ENCODE measurements at regions not wholly inside any gene's neighbourhood (a gene's known extent, or its start where the extent isn't known, plus 50 kb on each side); places are given as distances from the start of the nearest gene placed in this dataset.
A peak's percentile ranks its signal among the peaks of the same experiment; 100 is the strongest.

GRCh38 chr7:92926697-92927044 lies 90.3 kb upstream of the CDK6 start:
- no peak for ATAC-seq (ENCODE audit: low read depth)
- TF ChIP-seq CTCF (IDR thresholded peaks at IDR 0.05; ENCODE audit: poor library complexity, severe bottlenecking): no peak
- no peak overlapping the region for H3K4me3 ChIP-seq (ENCODE audit: severe bottlenecking)
- H3K4me1 ChIP-seq (ENCODE audit: insufficient read depth, poor library complexity, severe bottlenecking): no peaks in the 10 kb centered on the region
- DNase-seq (ENCODE audit: low spot score): no peak
- no peak overlapping the region for H3K27ac ChIP-seq (ENCODE audit: poor library complexity, severe bottlenecking)
- H3K36me3 ChIP-seq (ENCODE audit: low read depth): no peaks in the 10 kb centered on the region
- H3K27me3 ChIP-seq (ENCODE audit: insufficient read depth, poor library complexity, severe bottlenecking): no peaks in the 10 kb centered on the region
- H3K9me3 ChIP-seq (ENCODE audit: severe bottlenecking): no peaks in the 10 kb centered on the region

GRCh38 chr7:92925876-92926696 lies 89.7 kb upstream of the CDK6 start:
- TF ChIP-seq CTCF (IDR thresholded peaks at IDR 0.05; ENCODE audit: poor library complexity, severe bottlenecking): no peak
- Histone ChIP-seq H3K9me3 (ENCODE audit: severe bottlenecking) (no peaks in the 10 kb centered on the region), H3K27me3 (ENCODE audit: insufficient read depth, poor library complexity, severe bottlenecking) (no peaks in the 10 kb centered on the region), H3K27ac (ENCODE audit: poor library complexity, severe bottlenecking) (no peak overlapping the region), H3K4me3 (ENCODE audit: severe bottlenecking) (no peak overlapping the region), H3K4me1 (ENCODE audit: insufficient read depth, poor library complexity, severe bottlenecking) (no peaks in the 10 kb centered on the region), H3K36me3 (ENCODE audit: low read depth) (no peaks in the 10 kb centered on the region)
- ATAC-seq (ENCODE audit: low read depth) (no peak), DNase-seq (ENCODE audit: low spot score) (no peak)

DNA sequence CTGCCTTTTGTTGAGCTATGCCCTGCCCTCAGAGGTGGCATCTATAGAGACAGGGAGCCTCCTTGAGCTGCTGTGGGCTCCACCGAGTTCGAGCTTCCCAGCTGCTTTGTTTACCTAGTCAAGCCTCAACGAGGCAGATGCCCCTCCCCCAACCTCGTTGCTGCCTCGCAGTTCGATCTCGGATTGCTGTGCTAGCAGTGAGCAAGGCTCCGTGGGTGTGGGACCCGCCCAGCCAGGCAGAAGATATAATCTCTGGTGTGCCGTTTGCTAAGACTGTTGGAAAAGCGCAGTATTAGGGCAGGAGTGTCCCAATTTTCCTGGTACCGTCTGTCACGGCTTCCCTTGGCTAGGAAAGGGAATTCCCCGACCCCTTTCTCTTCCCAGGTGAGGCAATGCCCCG lies 88.4 kb upstream of the CDK6 start:
- no peak overlapping the region for H3K4me3 ChIP-seq (ENCODE audit: severe bottlenecking)

DNA sequence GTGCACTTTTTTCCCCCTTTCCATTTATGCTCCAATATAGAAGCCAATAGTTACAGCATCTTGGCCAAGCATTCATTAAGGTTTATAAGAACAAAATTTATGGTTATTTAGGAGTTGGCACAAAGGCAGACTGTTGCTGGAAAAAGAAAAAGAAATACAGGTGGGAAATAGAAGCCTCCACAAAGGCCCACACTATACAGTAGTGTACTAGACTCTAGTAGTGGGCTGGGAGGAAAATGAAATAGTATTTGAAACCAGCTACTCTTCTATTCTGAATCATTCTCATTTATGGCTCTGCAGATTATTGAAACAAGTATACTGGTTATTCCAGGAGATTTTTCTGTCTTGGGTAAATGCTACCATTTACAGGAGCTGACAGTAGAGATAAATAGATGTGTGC lies 80.9 kb upstream of the CDK6 start:
- ATAC-seq (ENCODE audit: low read depth) (no peak), DNase-seq (ENCODE audit: low spot score) (no peak)
- H3K4me3 ChIP-seq (ENCODE audit: severe bottlenecking): no peak overlapping the region
- no peaks in the 10 kb centered on the region for H3K27me3 ChIP-seq (ENCODE audit: insufficient read depth, poor library complexity, severe bottlenecking)
- H3K4me1 ChIP-seq (ENCODE audit: insufficient read depth, poor library complexity, severe bottlenecking): peaks cover 14% of the 10 kb centered on the region
- TF ChIP-seq CTCF (IDR thresholded peaks at IDR 0.05; ENCODE audit: poor library complexity, severe bottlenecking): no peak
- H3K36me3 ChIP-seq (ENCODE audit: low read depth): no peaks in the 10 kb centered on the region
- H3K27ac ChIP-seq (ENCODE audit: poor library complexity, severe bottlenecking): peak overlapping the region; percentile 91
- no peaks in the 10 kb centered on the region for H3K9me3 ChIP-seq (ENCODE audit: severe bottlenecking)

More for the DNA sequence above, 88.4 kb upstream of the CDK6 start:
- TF ChIP-seq CTCF (IDR thresholded peaks at IDR 0.05; ENCODE audit: poor library complexity, severe bottlenecking): no peak
- ATAC-seq (ENCODE audit: low read depth): no peak
- Histone ChIP-seq H3K36me3 (ENCODE audit: low read depth) (no peaks in the 10 kb centered on the region), H3K9me3 (ENCODE audit: severe bottlenecking) (no peaks in the 10 kb centered on the region), H3K27me3 (ENCODE audit: insufficient read depth, poor library complexity, severe bottlenecking) (no peaks in the 10 kb centered on the region), H3K4me1 (ENCODE audit: insufficient read depth, poor library complexity, severe bottlenecking) (no peaks in the 10 kb centered on the region), H3K27ac (ENCODE audit: poor library complexity, severe bottlenecking) (no peak overlapping the region)
- DNase-seq (ENCODE audit: low spot score): no peak

DNA sequence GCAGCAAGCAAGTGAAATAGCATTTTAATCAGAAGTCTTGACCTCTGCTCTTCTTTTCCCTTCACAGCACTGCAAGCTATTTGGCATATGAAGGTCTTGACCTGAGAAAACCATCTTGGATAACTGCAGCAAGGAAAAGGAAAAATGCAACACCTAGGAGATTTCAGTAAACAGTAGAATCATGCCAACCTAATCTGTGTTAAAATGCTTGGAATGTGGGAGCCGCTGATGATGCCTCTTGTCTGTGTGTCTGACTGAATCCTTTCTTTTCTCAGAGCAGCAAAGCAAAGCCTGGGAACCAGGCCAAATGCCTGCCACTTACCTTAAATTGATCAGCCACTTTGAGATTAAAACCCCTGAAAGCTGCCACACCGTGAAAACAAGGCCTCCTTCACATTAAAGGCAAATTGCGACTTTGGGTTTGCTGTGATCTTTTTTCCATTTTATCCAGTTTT lies 80.4 kb upstream of the CDK6 start:
- H3K9me3 ChIP-seq (ENCODE audit: severe bottlenecking): no peaks in the 10 kb centered on the region
- peak; percentile 77 for DNase-seq (ENCODE audit: low spot score)
- no peaks in the 10 kb centered on the region for H3K36me3 ChIP-seq (ENCODE audit: low read depth)
- ATAC-seq (ENCODE audit: low read depth): peak; percentile 99
- H3K27ac ChIP-seq (ENCODE audit: poor library complexity, severe bottlenecking): peak overlapping the region; percentile 91
- no peak for TF ChIP-seq CTCF (IDR thresholded peaks at IDR 0.05; ENCODE audit: poor library complexity, severe bottlenecking)
- H3K4me1 ChIP-seq (ENCODE audit: insufficient read depth, poor library complexity, severe bottlenecking): peaks cover 14% of the 10 kb centered on the region
- H3K4me3 ChIP-seq (ENCODE audit: severe bottlenecking): no peak overlapping the region
- H3K27me3 ChIP-seq (ENCODE audit: insufficient read depth, poor library complexity, severe bottlenecking): no peaks in the 10 kb centered on the region

All from RWPE2 (cell line).